VCaP (cell line): ENCODE measurements at regions not wholly inside any gene's neighbourhood (a gene's known extent, or its start where the extent isn't known, plus 50 kb on each side); places are given as distances from the start of the nearest gene placed in this dataset.

Experiments
- H3K27ac ChIP-seq: fragments of 450-650 bp; 2 replicates; pipeline ENCODE4 v1.5.1; 2017
- CTCF ChIP-seq: fragments of 450-650 bp; conservative IDR thresholded peaks from 2 replicates; pipeline ENCODE4 v1.5.1; 2017; ENCODE audit warnings: mild to moderate bottlenecking, moderate library complexity

GRCh38 chr2:16405551-16405950, 260.1 kb downstream of the CYRIA start:
- no peak overlapping the region for H3K27ac ChIP-seq
- no peak for TF ChIP-seq CTCF

GRCh38 chr2:16404551-16405300, 260.9 kb downstream of the CYRIA start:
- no peak overlapping the region for H3K27ac ChIP-seq
- no peak for TF ChIP-seq CTCF

- TF ChIP-seq CTCF: no peak
- H3K27ac ChIP-seq: no peak overlapping the region
Observed at GRCh38 chr2:16404146-16404545, 261.5 kb downstream of the CYRIA start.

GRCh38 chr2:16402891-16403290, 262.7 kb downstream of the CYRIA start:
- no peak for TF ChIP-seq CTCF
- H3K27ac ChIP-seq: no peak overlapping the region

- no peak for TF ChIP-seq CTCF
- no peak overlapping the region for H3K27ac ChIP-seq
Observed at GRCh38 chr2:16401761-16402300, 263.8 kb downstream of the CYRIA start.

GRCh38 chr2:16400127-16400623, 265.5 kb downstream of the CYRIA start:
- TF ChIP-seq CTCF: no peak
- H3K27ac ChIP-seq: no peak overlapping the region

GRCh38 chr2:16398486-16399043, 267.1 kb downstream of the CYRIA start:
- H3K27ac ChIP-seq: no peak overlapping the region
- no peak for TF ChIP-seq CTCF
